ENCODE measurements at regions not wholly inside any gene's neighbourhood (a gene's known extent, or its start where the extent isn't known, plus 50 kb on each side); places are given as distances from the start of the nearest gene placed in this dataset.
"Not testable (repeated sequence)": the region's sequence is repeated elsewhere in the genome, so short reads cannot be mapped to it uniquely, and the experiment has no call there.

DNA sequence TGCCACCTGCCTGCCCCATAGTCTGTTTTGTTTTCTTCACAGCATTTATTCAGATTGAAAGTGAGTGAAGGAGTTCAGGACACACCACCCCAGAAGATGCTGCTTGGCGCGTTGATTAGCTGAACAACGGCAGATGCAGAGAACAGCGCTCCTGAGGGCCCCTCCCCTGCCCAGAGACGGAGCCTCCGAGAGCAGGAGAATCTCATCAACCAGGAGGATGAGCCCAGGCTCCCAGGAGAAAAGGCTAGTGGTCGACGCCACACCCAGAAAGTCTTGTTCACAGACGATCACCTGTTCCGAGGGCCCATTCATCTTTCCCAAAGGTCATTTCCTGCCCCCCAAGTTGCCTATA is 180.4 kb upstream of the PPP1R26 start:
- no peak for DNase-seq

GRCh38 chr9:135299651-135300345 is 179.8 kb upstream of the PPP1R26 start:
- DNase-seq = no peak

DNA sequence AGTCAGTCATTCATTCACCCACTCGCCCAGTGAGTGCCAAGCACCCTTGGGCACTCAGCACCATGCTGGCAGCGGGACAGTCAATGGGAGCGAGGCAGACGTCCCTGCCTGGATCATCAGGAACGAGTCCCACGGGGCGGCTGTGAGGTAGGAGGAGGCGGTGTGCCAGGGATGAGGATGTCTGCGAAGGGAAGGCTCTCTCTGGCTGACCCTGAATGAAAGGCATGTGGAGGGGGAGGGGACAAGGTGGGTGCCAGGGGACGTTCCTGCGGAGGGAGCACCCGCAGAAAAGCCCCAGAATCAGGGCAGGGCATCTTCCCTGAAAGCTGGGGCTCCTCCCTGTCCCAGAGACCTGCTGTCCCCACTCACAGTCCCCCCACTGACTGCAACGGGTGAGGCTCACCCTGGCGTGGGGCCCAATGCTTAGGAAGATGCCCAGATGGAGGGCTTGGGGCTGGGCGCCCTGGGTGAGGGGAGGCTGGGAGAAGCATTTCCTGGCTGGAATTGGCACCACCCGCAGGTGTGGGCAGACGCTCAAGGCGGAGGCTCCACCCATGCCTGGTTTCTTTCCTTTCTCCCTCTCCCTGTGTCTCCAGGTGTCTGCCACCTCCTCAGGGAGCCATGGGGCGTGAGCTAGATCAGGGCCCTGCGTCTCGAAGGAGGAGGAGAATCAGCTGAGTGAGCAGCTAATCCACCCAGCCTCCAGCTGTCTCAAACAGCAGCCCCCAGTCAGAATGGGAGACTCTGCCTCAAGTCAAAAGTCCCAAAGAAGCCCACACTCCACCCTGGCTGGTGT is 179.0 kb upstream of the PPP1R26 start:
- no peak for DNase-seq

GRCh38 chr9:135301271-135302263 is 178.0 kb upstream of the PPP1R26 start:
- no peak for DNase-seq

- no peak for DNase-seq
Measured at GRCh38 chr9:135302329-135303279, 177.0 kb upstream of the PPP1R26 start.

GRCh38 chr9:135303280-135303647 is 176.3 kb upstream of the PPP1R26 start:
- no peak for DNase-seq

- no peak for DNase-seq
Measured at GRCh38 chr9:135303865-135304499, 175.6 kb upstream of the PPP1R26 start.

DNA sequence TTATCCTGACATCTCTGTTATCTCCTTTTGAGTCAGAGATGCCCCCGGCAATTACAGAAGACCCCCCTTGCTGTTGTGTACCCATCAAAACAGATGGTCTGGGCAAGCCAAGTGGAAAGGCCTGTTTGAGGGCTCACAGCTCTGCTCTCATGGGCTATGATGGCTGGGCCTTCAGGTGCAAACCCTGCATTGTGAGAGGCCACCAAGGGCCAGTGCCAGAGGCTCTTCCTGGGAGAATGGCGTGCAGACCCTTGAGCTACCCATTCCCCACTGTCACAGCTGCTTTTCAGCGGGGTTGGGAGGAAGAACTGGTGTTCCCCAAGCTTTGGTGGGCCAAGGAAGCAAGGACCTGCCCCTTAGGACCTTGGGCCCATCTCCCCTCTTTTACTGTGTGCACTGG is 174.7 kb upstream of the PPP1R26 start:
- no peak for DNase-seq

DNA sequence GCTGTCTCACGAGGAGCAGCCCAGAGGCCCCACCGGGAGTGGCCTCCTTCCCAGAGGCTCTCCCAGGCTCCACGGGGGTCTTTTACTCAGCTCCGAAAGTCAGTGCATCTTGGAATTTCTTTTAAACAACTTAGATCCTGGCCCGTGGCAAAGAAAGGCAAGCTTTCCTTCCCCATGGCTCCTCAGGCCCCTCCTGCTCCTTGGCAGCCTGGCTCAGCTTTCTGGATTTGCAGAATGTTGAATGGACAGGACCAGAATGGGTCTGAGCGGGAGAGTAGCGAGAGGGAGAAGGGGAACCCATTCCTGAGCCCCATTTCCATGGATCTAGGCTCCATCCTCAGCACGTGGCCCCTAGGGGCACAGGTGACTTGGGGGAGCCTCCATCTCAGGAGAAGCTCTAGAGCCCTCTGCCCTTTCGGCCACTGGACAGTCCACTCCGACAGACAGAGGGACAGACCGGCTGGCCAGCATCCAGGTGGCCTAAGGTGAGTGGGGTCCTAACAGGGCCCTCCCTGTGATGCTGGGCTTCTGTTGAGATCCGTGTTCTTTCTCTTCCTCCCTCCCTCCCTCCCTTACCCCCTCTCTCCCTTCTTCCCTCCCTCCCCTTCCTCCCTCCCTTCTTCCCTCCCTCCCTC is 173.9 kb upstream of the PPP1R26 start:
- no peak for DNase-seq

DNA sequence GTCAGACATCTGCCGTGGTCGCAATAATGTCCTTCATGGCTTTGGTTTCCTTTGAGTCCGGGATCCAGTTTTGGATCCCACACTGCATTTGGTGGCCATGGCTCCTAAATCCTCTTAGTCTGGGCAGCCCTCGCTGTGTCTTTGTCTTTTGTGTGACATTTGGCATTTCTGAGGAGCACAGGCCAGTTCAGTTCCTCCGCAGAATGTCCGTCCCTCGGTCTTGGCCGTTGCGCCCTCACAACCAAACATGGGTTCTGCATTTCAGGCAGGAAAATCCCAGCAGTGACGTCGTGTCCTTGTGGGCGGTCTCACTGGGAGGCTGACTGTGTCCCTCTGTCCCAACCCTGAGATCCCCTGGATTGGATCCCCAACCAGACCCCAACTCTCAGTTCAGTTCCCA is 172.9 kb upstream of the PPP1R26 start:
- no peak for DNase-seq

DNA sequence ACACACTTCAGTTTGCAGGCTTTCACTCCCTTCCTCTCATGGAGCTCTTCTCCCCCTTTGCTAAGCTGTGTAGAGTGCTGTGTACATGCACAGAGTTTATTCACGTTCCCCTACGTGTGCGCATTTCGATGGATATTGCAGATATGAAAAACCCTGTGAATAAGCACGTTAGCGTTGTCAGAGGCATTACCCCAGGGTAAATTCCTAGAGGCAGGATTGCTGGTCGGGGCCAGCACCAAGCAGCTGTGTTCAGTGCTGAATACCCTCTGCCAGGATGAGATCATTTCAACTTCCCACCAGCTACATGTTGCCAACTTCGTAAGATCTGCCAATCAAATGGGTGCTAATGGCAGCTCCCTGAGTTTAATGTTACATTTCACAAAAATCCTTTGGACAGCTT is 172.3 kb upstream of the PPP1R26 start:
- DNase-seq = no peak

DNA sequence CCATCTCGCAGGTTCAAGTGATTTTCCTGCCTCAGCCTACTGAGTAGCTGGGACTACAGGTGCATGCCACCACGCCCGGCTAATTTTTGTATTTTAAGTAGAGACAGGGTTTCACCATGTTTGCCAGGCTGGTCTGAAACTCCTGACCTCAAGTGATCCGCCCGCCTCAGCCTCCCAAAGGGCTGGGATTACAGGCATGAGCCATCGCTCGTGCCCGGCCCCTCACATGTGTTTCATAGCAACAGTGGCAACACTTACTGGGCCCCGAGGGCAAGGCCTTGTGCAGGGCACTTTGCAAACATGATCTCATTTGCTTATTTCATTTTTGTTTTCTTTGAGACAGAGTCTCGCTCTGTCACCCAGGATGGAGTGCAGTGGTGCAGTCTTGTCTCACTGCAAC is 171.7 kb upstream of the PPP1R26 start:
- DNase-seq = not testable (repeated sequence)

- no peak for DNase-seq
Measured at GRCh38 chr9:135308821-135309762, 170.5 kb upstream of the PPP1R26 start.

DNA sequence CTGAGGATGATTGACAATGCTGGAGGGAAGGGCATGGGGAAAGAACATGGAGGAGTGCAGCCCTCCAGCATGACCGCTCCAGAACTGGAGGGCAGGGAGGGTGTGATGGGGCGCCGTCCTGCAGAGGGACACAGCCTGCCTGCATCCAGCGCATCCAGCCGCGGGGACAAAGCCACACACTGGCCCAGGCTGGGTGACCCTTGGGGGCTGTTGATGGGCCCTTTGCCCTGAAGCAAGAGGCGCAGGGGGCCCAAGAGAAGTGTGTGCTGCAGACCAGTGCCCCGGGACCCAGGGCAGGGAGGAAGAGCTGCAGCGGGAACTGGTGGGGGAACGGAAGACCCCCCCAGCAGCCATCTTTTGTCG is 169.8 kb upstream of the PPP1R26 start:
- DNase-seq = no peak

DNA sequence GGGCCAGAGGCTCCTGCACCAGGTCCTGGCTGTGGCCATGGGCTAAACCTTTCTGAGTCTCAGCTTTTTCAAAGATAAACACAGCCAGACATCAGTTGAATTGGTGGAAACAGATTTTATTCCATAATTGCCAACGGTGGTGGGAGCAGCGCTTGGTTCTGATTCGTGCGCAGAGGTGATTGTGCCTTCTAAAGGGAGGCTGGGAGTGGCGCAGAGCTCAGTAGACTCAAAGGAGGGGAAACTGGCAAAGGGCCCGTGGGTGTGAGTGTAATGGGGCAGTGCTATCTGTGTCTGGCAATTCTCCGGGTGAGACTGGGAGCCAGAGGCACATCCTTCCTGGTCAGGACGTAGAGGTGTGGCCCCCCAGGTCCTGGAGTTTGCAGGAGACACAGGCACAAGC is 169.4 kb upstream of the PPP1R26 start:
- DNase-seq = no peak

GRCh38 chr9:135315572-135315971 is 164.0 kb upstream of the PPP1R26 start:
- no peak for DNase-seq

- no peak for DNase-seq
Measured at GRCh38 chr9:135320331-135320730, 159.3 kb upstream of the PPP1R26 start.

DNA sequence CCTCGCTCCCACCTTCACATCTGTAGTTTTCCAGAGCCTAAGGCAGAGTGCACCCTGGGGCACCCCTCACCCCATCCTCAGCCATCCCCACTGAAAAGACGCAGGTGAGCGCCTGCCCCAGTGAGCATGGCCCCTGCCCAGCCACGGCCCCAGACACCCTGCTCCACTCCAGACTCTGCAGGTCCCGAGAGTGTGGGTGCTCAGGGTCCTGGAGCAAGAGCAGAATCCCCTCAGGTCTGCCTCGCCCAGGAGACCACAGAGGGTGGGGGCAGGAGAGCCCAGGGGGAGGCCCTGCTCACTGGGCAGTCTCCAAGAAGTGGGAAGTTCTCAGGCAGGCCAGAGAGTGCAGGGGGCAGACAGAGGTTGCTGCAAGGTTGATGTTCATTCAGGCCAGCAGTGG is 158.6 kb upstream of the PPP1R26 start:
- no peak for DNase-seq

- DNase-seq = no peak
Measured at GRCh38 chr9:135321580-135321979, 158.0 kb upstream of the PPP1R26 start.

DNA sequence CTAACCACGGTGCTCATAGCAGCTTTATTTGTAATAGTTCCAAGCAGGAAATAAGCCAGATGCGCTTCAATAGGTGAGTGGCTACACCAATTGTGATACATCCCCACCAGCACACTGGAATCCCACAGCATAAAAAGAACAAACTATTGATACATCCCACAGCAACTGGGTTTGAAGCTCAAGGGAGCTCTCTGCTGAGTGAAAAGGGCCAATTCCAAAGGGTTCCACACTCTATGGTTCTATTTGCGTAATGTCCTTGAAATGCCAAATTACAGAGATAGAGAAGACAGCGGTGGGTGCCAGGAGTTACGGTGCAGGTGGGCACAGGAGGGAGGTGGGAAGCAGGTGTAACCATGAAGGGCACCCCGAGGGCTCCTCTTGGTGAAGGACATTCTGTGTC is 155.3 kb upstream of the PPP1R26 start:
- no peak for DNase-seq
